ENCODE measurements at regions not wholly inside any gene's neighbourhood (a gene's known extent, or its start where the extent isn't known, plus 50 kb on each side); places are given as distances from the start of the nearest gene placed in this dataset.

- DNase-seq (ENCODE audit: low read depth): no peak
These were observed 387.7 kb downstream of the QKI start for GRCh38 chr6:163802267-163802666.

GRCh38 chr6:163797296-163797845 is 382.9 kb downstream of the QKI start:
- DNase-seq (ENCODE audit: low read depth): no peak

DNA sequence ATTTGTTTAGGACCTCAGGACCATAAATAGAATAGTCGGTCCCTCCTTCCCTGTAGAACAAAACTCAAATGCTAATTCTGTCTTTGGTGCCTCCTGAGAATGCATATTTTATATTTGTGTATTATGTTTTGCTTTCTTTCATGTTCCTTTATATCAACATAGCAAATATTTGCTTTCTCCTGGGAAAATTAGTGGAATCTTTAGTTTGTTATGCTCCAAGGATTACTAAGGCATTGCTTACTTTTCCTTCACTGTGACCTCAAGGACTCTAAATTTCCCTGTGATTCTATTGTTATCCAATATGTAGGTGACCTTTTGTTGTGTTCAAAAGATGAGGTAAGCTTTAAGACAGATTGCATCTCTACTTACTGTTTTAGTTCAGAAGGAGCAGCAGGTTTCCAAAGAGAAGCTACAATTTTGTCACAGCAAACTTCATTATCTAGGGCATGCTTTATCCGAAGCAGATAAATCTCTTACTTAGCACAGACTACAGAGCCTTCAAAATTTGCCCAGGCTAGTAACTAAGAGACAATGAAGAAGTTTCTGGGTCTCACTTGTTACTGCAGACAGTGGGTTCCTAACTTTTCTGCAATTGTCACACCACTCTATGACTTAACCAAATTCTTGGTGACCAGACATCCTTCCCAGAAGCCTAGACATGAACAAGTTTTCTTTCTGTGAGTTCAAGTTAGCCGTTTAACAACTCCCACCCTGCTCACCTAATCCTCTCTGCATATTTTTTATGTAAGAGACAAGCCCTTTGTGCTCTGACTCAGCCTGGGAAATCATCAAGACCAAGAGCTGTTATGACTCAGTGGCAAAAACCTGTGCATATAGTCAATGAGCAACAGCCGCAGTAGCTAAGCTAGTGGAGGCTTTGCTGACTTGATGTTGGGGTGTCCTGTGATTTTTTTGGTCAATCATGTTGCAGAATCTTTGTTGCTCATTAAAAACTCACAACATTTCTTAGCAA is 378.8 kb downstream of the QKI start:
- DNase-seq (ENCODE audit: low read depth): no peak

DNA sequence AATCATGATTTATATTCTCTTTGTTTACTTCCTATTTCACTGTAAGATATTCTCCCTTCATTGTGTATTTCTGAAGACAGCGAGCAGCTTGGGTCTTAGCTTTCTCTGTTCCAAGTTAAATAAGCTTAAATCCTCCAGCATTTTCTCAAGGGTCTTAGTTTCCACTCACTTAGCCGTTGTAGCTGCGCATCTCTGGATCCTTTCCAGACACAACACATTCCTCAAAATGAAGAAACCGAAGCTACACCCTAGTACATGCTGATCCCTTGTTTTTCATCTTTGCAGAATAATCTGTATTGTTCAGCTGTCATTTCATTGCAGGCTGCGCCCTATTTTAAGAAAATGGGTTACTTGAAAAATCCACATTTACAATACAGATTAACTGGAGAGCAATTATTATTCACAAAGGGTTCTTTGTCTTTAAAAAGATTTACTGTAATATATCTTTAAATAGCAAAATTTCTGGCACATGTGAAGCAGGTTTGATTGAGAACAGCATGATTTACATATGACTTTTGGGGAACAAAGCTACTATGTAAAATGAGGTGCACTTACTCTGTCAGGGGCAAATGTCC is 375.8 kb downstream of the QKI start:
- DNase-seq (ENCODE audit: low read depth): no peak

- no peak for DNase-seq (ENCODE audit: low read depth)
These were observed 374.8 kb downstream of the QKI start for GRCh38 chr6:163789199-163789810.

- no peak for DNase-seq (ENCODE audit: low read depth)
These were observed 372.6 kb downstream of the QKI start for GRCh38 chr6:163786995-163787671.

GRCh38 chr6:163782436-163783003 is 368.0 kb downstream of the QKI start:
- no peak for DNase-seq (ENCODE audit: low read depth)

GRCh38 chr6:163780994-163781393 is 366.5 kb downstream of the QKI start:
- no peak for DNase-seq (ENCODE audit: low read depth)

DNA sequence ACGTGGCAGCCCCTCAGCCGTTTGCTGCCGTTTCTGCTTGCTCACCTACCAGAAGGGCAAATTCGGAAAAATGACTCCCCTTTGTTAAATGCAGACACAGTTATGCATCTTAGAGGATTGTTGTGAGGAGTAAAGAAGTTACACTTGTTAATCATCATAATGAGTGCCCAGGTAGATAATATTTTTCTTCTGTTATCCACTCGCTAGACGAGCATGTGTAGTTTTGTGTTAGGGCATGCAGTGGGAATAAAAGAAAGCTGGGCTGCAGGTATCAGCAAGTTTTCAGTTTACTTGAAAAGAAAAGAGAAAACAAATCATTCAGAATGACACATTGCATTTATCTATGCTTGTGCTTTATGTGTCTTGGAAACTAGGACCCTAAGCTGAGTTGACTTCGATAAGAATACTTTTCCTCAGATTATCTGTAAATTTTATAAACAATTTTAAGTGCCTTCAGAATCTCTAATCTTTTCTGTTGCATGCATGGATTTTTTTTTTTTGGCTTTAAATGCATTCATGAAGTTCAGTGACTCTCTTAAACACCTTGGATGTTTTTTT is 365.3 kb downstream of the QKI start:
- no peak for DNase-seq (ENCODE audit: low read depth)

GRCh38 chr6:163777716-163778115 is 363.2 kb downstream of the QKI start:
- no peak for DNase-seq (ENCODE audit: low read depth)

DNA sequence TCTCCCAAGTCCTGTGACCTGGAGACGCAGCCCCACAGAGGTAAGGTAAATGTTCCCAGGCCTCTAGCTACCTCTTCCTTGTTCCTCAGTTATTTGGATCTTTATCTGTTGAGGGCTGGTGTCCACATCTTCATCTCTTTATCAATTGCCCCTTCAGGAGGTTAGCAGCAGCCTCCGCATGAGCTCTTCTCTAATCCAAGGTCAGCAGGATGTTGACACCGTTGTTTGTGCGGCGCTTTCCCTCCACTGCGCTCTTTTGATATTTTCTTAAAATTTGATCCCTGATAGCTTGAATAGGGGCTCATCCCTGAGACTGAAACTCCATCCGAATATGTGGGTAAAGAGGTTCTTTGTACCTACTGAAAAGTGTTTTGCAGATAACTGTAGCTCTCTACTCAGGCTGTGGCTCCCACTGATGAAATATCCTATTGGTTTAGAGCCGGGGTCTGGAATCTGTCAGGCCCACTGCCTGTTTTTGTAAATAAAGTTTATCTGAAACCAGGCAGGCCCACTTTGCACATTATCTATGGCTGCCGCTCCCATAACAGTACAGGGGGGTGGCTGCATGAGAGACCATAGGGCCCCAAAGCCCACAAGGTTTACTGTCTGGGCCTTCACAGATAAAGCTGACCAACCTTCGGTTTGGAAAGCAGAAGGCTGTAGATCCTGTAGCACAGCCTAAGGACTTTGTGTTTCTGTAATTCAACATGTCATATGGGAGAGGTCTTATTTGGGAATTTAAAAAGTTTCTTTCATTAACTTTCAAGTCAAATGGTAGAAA is 362.6 kb downstream of the QKI start:
- no peak for DNase-seq (ENCODE audit: low read depth)

DNA sequence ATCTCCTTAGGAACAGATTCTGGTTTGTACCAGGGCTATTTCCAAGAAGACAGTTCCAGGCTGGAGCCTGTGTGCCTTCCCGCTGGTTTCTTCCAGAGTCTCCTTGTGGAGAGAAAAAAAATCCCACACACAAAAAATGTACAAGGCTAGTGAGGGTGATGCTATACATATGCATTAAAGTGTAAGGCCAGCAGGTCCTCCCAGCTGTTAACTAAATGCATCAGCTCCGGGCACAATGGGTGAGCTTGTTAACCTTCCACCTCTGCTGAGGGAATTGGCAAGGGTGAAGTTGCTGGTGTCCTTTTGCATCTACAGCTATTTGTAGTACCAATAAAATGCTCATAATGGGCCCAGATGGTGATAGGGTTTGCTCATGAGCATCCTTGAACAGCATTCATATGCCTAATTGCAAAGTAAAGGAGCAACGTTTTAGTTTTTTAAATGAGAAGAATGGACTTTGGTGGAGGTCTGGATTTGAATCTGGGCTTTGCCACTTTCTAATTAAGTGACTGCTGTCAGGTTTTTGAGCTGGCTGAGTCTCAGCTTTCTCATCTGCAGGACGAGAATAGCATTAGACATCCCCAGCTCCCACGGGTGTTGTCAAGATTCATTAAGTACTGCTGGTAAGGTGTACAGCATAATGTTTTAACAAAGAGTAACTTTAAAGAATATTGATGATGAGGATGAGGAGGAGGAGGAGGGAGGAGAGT is 361.8 kb downstream of the QKI start:
- no peak for DNase-seq (ENCODE audit: low read depth)

DNA sequence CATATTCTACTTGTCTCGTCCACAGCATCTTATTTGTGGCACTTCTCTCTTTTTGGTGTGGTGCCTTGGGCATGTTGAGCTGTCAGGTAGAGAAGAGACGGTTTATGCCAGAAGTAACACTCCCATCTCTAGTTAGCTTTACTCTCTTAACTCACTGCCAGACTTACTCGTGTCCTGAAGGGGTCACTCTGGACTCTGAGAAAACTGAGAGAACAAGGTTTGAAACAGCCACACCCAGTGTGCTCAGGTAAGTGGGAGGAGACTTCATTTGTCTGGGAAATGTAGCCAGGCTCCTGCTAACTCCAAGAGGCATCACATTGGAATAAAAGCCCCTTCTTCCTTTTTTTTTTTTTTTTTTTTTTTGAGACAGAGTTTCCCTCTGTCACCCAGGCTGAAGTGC is 360.8 kb downstream of the QKI start:
- no peak for DNase-seq (ENCODE audit: low read depth)

- DNase-seq (ENCODE audit: low read depth): no peak
These were observed 360.0 kb downstream of the QKI start for GRCh38 chr6:163774485-163774884.

- DNase-seq (ENCODE audit: low read depth): no peak
These were observed 359.1 kb downstream of the QKI start for GRCh38 chr6:163773646-163774045.

GRCh38 chr6:163772701-163773100 is 358.2 kb downstream of the QKI start:
- no peak for DNase-seq (ENCODE audit: low read depth)

- DNase-seq (ENCODE audit: low read depth): no peak
These were observed 356.7 kb downstream of the QKI start for GRCh38 chr6:163771180-163771579.

GRCh38 chr6:163768905-163769304 is 354.4 kb downstream of the QKI start:
- DNase-seq (ENCODE audit: low read depth): no peak

DNA sequence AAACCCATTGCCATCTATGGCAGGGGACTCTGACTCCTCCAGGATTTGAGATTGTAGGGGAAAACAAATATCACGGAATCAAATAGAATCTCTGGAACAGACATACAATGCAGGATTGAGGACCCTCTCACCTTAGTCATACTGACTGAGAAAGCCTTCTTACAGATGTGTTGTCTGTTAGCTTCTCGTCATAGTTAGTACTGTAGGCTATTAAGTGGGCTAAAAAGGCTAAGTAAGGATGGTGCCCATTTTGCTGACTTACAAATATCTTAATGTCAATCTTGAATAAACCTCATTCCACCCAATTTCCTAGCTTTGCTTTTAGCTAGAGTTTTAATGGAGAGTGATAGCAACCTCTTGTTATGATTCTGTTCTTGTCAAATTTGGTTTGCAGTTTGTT is 352.4 kb downstream of the QKI start:
- DNase-seq (ENCODE audit: low read depth): no peak

DNA sequence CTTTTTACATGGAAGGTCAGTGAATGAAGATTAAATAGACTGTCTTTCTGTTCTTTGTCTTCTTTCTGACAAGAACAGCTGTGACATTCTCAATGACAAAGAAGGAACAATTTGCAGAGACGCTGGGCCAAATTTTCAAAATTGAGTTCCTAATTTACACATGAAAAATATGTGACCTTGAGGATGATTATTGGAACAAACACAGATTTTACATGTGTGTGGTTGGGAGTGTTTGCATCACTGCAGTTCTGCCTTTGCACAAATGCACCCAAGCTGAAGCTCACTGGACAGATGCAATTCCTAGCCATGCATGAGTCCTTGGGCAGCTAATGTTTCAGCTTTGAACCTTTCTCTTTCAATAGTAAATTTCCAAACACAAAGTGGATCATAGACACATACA is 350.8 kb downstream of the QKI start:
- no peak for DNase-seq (ENCODE audit: low read depth)

Measured in T-helper 22 cell (primary cell).